GM23248 (cell line): ENCODE measurements at regions not wholly inside any gene's neighbourhood (a gene's known extent, or its start where the extent isn't known, plus 50 kb on each side); places are given as distances from the start of the nearest gene placed in this dataset.

Experiments
- EZH2 ChIP-seq: fragments of 200-600 bp; sonication (generic); IDR thresholded peaks from 2 replicates; pipeline ENCODE4 v1.6.1; 2018; ENCODE audit warnings: antibody characterized with exemption, mild to moderate bottlenecking; ENCODE audit not compliant: insufficient read depth, poor library complexity, severe bottlenecking
- EZH2phosphoT487 ChIP-seq: fragments of 200-600 bp; sonication (generic); IDR thresholded peaks from 2 replicates; pipeline ENCODE4 v1.6.1; 2018; ENCODE audit warnings: antibody characterized with exemption, moderate library complexity, mild to moderate bottlenecking, low read depth; ENCODE audit not compliant: insufficient read depth

DNA sequence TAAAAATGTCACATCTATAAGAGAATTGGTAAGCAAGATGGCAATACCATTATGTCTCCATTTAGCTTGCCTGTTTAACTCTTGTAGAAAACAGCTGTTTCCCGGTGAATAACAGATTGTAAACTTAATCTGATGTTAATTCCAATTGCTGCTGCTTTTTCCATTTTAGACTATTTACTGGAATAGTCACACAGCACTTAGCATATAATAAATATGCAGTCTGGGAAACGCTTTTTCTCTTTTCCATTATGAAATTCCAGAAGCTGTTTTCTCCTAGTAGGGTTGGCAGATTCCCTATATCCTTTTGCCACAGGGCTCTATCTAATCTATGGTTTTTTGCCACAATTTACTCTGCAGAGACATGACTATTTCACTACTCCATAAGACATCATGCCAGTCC is 148.0 kb downstream of the CEMIP2 start:
- TF ChIP-seq EZH2phosphoT487 (no peak), EZH2 (no peak)
